ENCODE measurements at regions not wholly inside any gene's neighbourhood (a gene's known extent, or its start where the extent isn't known, plus 50 kb on each side); places are given as distances from the start of the nearest gene placed in this dataset.

DNA sequence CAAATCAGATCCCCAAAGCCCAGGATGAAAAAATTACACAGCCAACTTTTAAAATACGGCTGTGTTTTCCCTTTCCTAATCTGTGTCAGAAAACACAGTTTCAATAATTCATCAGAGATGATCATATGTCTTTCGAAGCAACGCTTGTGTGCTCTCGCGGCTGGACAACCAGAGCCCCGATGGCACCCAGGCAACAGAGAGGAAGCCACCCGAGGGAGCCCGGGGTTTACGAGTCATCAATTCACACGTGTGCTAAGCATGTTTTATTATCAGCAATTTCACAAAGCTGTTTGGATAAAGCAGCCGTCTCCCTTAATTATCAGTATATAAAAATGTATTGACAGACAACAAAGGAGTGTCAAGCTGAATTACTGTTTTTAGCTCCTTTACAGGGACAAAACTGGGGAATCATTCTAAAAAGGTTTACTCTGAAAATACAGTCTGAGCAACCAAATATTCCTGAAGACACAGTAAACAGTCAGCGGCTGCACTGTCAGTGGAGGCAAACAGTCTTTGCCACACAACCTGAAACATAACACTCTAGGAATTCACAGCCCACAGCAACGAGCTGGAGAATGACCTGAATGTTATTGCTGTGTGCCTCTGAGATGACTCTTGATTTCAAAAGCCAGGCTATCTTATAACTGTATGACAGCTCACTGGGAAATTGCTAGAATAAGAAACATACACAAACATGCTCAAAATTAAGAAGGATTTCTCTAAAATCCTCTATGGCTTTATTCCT lies 201.0 kb downstream of the SIPA1L2 start:
- H3K9ac ChIP-seq (ENCODE audit: low read length): no peak overlapping the region
- no peak overlapping the region for H3K27ac ChIP-seq (ENCODE audit: low read length)
- no peak overlapping the region for H2AFZ ChIP-seq (ENCODE audit: low read depth, low read length)
- no peaks in the 10 kb centered on the region for H3K9me3 ChIP-seq (ENCODE audit: low read length)
- H3K4me2 ChIP-seq (ENCODE audit: low read length): no peak overlapping the region
- no peaks in the 10 kb centered on the region for H3F3A ChIP-seq (ENCODE audit: insufficient read depth, low read length, poor library complexity, severe bottlenecking)
- TF ChIP-seq EP300 (conservative IDR thresholded peaks at IDR 0.05; ENCODE audit: poor library complexity, severe bottlenecking) (no peak), EZH2 (IDR thresholded peaks at IDR 0.05; ENCODE audit: borderline replicate concordance, insufficient read depth, low read length, poor library complexity, severe bottlenecking) (no peak), TAF1 (IDR thresholded peaks at IDR 0.05; ENCODE audit: low read depth) (no peak), MXI1 (conservative IDR thresholded peaks at IDR 0.05; ENCODE audit: poor library complexity, severe bottlenecking) (no peak), RAD21 (conservative IDR thresholded peaks at IDR 0.05) (no peak), SMC3 (conservative IDR thresholded peaks at IDR 0.05; ENCODE audit: poor library complexity) (no peak), POLR2AphosphoS5 (IDR thresholded peaks at IDR 0.05) (no peak)
- TF ChIP-seq, protein P1, sequence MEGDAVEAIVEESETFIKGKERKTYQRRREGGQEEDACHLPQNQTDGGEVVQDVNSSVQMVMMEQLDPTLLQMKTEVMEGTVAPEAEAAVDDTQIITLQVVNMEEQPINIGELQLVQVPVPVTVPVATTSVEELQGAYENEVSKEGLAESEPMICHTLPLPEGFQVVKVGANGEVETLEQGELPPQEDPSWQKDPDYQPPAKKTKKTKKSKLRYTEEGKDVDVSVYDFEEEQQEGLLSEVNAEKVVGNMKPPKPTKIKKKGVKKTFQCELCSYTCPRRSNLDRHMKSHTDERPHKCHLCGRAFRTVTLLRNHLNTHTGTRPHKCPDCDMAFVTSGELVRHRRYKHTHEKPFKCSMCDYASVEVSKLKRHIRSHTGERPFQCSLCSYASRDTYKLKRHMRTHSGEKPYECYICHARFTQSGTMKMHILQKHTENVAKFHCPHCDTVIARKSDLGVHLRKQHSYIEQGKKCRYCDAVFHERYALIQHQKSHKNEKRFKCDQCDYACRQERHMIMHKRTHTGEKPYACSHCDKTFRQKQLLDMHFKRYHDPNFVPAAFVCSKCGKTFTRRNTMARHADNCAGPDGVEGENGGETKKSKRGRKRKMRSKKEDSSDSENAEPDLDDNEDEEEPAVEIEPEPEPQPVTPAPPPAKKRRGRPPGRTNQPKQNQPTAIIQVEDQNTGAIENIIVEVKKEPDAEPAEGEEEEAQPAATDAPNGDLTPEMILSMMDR (IDR thresholded peaks at IDR 0.05; ENCODE audit: poor library complexity, severe bottlenecking): no peak
- TF ChIP-seq, protein P2, sequence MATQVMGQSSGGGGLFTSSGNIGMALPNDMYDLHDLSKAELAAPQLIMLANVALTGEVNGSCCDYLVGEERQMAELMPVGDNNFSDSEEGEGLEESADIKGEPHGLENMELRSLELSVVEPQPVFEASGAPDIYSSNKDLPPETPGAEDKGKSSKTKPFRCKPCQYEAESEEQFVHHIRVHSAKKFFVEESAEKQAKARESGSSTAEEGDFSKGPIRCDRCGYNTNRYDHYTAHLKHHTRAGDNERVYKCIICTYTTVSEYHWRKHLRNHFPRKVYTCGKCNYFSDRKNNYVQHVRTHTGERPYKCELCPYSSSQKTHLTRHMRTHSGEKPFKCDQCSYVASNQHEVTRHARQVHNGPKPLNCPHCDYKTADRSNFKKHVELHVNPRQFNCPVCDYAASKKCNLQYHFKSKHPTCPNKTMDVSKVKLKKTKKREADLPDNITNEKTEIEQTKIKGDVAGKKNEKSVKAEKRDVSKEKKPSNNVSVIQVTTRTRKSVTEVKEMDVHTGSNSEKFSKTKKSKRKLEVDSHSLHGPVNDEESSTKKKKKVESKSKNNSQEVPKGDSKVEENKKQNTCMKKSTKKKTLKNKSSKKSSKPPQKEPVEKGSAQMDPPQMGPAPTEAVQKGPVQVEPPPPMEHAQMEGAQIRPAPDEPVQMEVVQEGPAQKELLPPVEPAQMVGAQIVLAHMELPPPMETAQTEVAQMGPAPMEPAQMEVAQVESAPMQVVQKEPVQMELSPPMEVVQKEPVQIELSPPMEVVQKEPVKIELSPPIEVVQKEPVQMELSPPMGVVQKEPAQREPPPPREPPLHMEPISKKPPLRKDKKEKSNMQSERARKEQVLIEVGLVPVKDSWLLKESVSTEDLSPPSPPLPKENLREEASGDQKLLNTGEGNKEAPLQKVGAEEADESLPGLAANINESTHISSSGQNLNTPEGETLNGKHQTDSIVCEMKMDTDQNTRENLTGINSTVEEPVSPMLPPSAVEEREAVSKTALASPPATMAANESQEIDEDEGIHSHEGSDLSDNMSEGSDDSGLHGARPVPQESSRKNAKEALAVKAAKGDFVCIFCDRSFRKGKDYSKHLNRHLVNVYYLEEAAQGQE (IDR thresholded peaks at IDR 0.05; ENCODE audit: borderline replicate concordance): no peak
- H3K36me3 ChIP-seq (ENCODE audit: insufficient read depth, low read length): no peaks in the 10 kb centered on the region
- no peaks in the 10 kb centered on the region for H3K9me2 ChIP-seq (ENCODE audit: insufficient read depth, low read length)
- H3K79me2 ChIP-seq (replicated peaks; ENCODE audit: insufficient read depth, low read length): no peaks in the 10 kb centered on the region
- no peaks in the 10 kb centered on the region for H3K27me3 ChIP-seq (ENCODE audit: insufficient read depth, low read depth, low read length)
- no peaks in the 10 kb centered on the region for H4K20me1 ChIP-seq (ENCODE audit: insufficient read depth)
- no peak overlapping the region for H3K4me3 ChIP-seq (ENCODE audit: low read length)

DNA sequence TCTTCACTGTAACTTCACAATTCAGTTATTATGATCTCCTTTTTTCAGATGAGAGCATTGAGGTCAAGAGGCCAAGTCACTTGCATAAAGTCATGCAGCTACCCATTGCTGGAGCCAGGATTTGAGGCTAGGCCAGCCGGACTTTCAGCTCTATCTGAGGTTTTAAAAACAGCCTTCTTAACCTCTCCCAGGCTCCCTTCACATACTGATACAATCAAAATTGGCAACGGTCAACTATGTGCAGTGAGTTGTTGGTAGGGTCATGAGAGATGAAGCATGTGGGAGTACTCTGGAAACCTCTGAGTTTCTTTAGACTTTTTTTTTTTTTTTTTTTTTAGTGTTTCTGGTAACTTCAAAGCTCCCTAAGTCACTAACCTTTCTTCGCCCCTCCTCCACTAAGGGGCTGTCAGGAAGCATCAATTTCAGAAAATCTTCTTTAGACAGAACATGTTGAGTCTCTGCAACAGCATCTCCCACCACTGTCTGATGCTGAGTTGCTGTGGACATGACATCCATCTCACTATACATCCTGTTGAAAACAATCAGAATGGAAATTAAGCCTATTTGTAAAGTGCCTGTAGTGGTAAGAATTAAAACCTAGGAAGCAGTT lies 201.8 kb downstream of the SIPA1L2 start:
- H3K27me3 ChIP-seq (ENCODE audit: insufficient read depth, low read depth, low read length): no peaks in the 10 kb centered on the region
- H3K79me2 ChIP-seq (replicated peaks; ENCODE audit: insufficient read depth, low read length): no peaks in the 10 kb centered on the region
- no peaks in the 10 kb centered on the region for H3K9me3 ChIP-seq (ENCODE audit: low read length)
- H3F3A ChIP-seq (ENCODE audit: insufficient read depth, low read length, poor library complexity, severe bottlenecking): no peaks in the 10 kb centered on the region
- no peaks in the 10 kb centered on the region for H4K20me1 ChIP-seq (ENCODE audit: insufficient read depth)
- no peak overlapping the region for H3K4me2 ChIP-seq (ENCODE audit: low read length)
- no peak overlapping the region for H3K4me3 ChIP-seq (ENCODE audit: low read length)
- no peaks in the 10 kb centered on the region for H3K36me3 ChIP-seq (ENCODE audit: insufficient read depth, low read length)
- TF ChIP-seq MXI1 (conservative IDR thresholded peaks at IDR 0.05; ENCODE audit: poor library complexity, severe bottlenecking): no peak
- TF ChIP-seq, protein P1 (IDR thresholded peaks at IDR 0.05; ENCODE audit: poor library complexity, severe bottlenecking): no peak
- TF ChIP-seq TAF1 (IDR thresholded peaks at IDR 0.05; ENCODE audit: low read depth): no peak
- no peak for TF ChIP-seq EP300 (conservative IDR thresholded peaks at IDR 0.05; ENCODE audit: poor library complexity, severe bottlenecking)
- no peak for TF ChIP-seq SMC3 (conservative IDR thresholded peaks at IDR 0.05; ENCODE audit: poor library complexity)
- TF ChIP-seq, protein P2 (IDR thresholded peaks at IDR 0.05; ENCODE audit: borderline replicate concordance): no peak
- H3K27ac ChIP-seq (ENCODE audit: low read length): no peak overlapping the region
- H3K9me2 ChIP-seq (ENCODE audit: insufficient read depth, low read length): no peaks in the 10 kb centered on the region
- no peak overlapping the region for H3K9ac ChIP-seq (ENCODE audit: low read length)
- H2AFZ ChIP-seq (ENCODE audit: low read depth, low read length): no peak overlapping the region
